Fibroblast of skin of back (primary cell): ENCODE measurements at regions not wholly inside any gene's neighbourhood (a gene's known extent, or its start where the extent isn't known, plus 50 kb on each side); places are given as distances from the start of the nearest gene placed in this dataset.
A peak's percentile ranks its signal among the peaks of the same experiment; 100 is the strongest.

Source experiments
- DNase-seq: peaks from one replicate; pipeline ENCODE4 v3.0.0-alpha.2; 2013

DNA sequence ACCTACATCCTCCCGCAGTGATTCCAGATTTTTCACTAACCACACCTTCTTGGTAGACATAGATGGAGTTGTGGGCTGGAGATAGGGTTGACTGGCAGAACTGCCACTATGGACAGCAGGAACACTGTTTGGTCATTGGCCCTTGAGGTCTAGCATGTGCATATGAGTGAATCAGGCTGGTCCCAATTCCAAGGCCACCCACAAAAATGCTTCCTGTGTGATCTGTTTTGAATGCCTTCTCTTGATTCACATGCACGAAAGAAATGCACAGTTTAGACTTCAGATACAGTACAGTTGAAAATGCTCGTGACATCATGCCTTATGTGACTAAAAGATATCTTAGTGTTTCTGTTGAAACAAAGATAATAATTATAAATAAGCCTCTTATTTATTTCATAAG is 285.8 kb upstream of the SEMA6D start:
- peak; percentile 98 for DNase-seq

- peak; percentile 72 for DNase-seq
Observed at GRCh38 chr15:47432826-47433225, 284.5 kb upstream of the SEMA6D start.

DNA sequence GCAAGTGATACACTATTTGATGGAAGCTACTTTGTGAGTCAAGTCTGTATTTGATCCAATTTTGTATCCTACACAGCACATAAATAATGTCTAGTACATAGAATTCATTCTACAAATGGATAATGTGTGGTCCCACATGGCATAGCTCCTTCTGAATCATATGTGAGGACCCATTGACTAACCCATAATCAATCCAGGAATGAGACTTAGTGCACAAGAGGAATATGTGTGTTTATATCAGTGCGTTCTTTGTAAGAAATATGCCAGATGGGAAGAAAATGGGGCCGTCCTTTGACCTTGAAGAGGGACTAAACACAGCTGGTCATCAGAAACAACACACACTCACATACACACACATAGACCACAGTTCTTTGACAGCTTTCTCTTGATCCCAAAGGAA is 282.7 kb upstream of the SEMA6D start:
- DNase-seq: no peak

DNA sequence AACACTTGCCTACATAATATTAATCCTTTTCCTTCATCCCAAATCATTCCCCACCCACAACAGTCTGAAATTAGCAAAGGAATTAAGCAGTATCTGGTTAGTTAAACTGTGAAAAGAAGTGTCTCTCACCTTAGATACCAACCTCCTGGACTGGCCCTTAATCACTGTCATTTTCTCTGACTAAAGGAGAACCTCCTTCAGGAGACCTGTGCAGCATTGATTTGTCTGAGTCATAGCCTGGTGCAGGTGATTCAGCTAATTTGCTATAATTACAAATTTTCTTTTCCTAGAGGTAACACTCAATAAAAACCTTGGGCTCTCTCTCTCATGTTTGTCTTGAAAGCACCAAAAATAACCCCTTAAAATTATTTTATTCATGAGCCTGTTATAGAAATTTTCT is 279.8 kb upstream of the SEMA6D start:
- DNase-seq: no peak

- DNase-seq: peak; percentile 87
Observed at GRCh38 chr15:47439146-47440111, 277.9 kb upstream of the SEMA6D start.

DNA sequence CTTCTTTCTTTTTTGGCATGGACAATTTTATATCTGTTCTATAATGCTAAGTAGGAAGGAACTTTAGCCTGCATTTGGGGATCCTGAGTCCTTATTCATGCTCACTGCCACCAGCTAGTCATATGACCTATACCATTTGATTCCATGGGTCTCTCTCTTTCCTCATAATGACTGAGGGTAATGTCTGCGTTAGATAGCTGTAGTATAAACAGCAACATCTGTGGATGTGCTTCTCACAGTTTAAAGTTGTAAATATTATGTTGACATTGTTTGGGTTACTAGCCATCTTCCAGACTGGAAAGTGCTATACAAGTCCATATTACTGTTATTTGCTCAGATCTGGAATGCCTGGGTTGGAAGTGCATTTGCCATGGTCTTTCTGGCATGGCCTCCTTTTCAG is 274.9 kb upstream of the SEMA6D start:
- DNase-seq: no peak

DNA sequence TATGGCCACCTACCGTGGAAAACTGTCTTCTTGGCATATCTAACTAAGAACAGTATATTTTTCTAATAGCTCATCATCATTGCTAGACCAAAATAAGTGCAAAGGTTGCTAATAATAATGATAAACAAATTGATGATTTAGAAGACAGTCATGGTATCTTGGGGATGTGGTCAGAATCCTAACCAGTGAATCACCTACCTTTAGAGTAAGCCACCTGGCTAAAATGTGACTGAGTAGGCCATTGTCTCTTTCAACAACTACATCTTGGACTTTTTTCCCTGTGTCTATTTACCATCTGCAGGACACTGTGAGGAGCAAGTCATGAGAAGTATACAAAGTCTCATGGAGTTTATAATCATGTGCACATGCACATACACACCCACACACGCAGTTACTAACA is 273.5 kb upstream of the SEMA6D start:
- no peak for DNase-seq

- DNase-seq: no peak
Observed at GRCh38 chr15:47445723-47446392, 271.4 kb upstream of the SEMA6D start.

GRCh38 chr15:47460795-47461573 is 256.3 kb upstream of the SEMA6D start:
- DNase-seq: no peak

- DNase-seq: peak; percentile 55
Observed at GRCh38 chr15:47461652-47462141, 255.6 kb upstream of the SEMA6D start.

- DNase-seq: peak; percentile 91
Observed at GRCh38 chr15:47466357-47466756, 250.9 kb upstream of the SEMA6D start.

DNA sequence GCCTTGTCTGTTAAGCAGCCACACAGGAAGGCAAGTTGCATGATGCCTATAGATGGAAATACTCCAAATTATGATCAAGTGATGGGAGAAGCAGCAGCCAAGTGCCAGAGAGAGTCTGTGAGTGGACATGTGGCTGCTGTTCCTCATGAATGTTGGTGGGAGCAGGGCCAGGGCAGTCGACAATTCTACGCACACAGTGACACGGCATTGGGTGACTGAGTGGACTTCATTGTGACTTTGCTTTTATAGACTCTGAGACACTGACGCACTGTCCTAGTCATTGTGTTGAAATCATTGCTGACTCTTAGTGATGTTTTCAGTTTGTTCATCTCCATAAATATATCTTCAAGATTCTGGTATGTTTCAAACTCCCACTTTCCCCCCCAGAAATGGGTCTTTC is 246.3 kb upstream of the SEMA6D start:
- no peak for DNase-seq

- DNase-seq: no peak
Observed at GRCh38 chr15:47473106-47473725, 244.1 kb upstream of the SEMA6D start.

- no peak for DNase-seq
Observed at GRCh38 chr15:47473832-47474231, 243.5 kb upstream of the SEMA6D start.

DNA sequence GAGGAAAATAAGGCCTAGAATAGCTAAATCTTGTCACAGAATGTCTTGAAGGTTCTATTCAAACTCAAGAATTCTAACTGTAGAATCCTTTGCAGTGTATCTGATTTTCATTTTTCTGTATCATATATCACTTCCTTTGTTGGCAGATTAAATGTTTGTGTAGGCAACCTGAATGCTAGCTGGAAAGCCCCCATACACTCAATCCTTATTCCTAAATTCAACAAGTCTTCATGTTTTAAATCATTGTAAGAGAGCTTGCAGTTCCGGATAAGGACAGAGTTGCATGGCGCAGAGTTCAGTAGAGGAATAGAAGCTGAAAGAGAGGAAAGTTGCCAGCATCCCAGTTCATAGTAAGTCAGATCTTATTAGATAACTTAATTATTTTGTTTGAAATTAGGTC is 242.0 kb upstream of the SEMA6D start:
- DNase-seq: no peak

- peak; percentile 35 for DNase-seq
Observed at GRCh38 chr15:47477341-47477740, 240.0 kb upstream of the SEMA6D start.

DNA sequence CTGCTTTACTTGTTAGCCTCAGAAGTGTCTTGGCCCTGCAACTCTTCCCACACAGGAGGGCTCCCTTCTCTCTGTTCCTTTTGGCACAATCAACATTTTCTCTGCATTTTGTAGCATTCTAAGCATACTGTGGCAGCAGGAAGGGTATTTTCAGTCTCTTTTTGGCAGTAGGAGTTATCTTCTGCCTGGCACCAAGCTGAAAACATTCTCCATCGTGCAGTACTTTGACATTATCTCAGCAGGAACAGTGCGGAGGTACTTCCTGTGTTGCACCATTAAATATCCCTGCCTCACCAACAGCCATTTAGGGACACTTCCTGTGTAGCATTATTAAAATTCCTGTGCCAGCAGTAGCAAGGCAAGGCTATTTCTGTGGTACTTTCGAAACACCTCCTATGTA is 233.2 kb upstream of the SEMA6D start:
- DNase-seq: peak; percentile 62

DNA sequence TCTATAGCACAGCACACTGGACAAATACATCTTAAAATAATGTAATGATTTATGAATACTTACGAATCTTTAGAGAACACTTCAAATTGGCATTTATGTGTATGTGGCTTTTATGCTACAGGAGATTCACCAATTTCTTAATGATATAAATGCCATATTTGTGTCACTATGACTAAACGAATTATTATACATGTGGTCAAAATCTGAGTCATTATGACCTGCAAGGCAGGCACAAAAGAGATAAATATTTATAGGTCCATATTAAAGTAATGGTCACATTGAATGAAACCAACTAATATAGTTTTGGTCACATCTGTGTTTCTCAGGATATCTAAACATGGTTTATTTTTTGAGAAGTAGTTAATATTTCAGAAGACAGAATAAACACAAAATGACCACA is 232.3 kb upstream of the SEMA6D start:
- DNase-seq: no peak

DNA sequence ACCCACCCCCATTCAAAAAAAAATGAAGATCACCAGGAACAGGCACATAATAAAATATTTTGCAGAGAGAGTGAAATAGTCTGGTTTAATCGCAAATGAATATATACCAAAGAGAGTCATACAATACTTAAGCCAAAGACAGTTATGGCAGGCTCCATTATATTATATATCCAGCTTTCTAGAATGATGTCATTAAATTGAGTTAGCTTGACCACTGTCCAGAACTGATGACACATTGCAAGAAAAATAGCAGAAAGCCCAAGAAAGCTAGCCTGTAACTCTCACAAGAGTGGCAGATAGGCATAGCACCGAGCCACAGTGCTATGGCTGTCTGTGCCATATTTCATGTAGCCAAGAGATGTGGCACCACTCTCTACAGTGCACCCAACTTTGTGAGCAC is 231.9 kb upstream of the SEMA6D start:
- DNase-seq: no peak

DNA sequence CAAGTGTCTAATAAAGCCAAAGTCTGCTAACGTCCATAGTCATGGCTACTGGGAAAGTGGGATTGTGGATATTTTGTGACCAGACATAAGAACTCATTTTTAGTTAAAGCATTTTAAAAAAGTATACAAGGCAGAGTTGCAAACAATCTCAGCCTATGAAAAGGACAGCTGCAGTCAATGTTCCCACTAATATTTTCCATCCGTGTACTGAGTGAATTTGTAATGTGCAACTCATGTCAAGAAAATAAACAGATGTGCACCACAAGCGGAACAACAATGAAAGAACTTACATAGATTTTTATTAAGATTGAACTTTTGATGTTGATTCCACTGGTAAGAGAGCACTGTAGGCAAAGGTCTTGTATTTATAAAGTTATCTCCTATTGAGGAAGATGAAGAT is 231.3 kb upstream of the SEMA6D start:
- no peak for DNase-seq

GRCh38 chr15:47492195-47492594 is 225.1 kb upstream of the SEMA6D start:
- DNase-seq: no peak
